LoVo (cell line): ENCODE measurements at regions not wholly inside any gene's neighbourhood (a gene's known extent, or its start where the extent isn't known, plus 50 kb on each side); places are given as distances from the start of the nearest gene placed in this dataset.

Source experiments
- DNase-seq: peaks from one replicate; pipeline ENCODE4 v3.0.0-alpha.2; 2016; ENCODE audit warnings: low spot score

- no peak for DNase-seq
Measured at GRCh38 chr10:111203615-111204014, 126.8 kb downstream of the ADRA2A start.

DNA sequence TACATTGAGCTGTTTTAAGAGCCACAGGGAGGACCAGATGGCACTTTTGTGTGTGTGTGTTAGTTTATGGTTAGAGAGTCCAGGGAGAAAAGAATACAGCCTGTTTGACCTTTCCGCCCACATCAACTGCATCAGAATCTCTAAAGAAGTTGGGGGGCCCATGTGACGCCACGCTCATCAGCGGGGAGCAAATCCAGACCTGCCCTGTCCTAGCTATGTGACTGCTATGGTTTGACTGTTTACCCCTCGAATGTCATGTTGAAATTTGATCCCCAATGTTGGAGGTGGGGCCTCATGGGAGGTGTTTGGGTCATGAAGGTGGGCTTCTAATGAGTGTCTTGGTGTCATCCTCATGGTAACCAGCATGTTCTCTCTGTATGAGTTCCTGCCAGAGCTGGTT lies 128.0 kb downstream of the ADRA2A start:
- DNase-seq: no peak

- no peak for DNase-seq
Measured at GRCh38 chr10:111206521-111206920, 129.7 kb downstream of the ADRA2A start.

GRCh38 chr10:111207500-111207899 lies 130.7 kb downstream of the ADRA2A start:
- DNase-seq: no peak

GRCh38 chr10:111208951-111209350 lies 132.1 kb downstream of the ADRA2A start:
- DNase-seq: no peak

DNA sequence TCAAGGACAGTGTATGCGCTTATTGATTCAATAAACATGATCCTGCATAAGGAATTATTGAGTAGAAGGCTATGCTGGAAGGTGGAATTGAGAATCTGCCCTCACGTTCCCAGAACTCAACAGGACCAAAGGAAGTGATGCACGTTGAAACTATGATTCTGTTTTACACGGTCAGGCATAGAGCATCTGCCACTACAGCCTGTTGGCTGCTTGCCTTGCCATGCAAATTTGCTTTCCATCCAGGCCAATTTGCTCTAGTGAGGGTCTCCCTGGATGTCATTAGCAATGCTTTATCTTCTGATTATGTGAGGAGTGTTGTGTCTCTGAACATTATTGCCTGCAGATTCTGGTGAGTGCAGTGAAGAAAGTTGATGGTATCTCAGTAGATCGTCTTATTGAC lies 132.9 kb downstream of the ADRA2A start:
- no peak for DNase-seq

DNA sequence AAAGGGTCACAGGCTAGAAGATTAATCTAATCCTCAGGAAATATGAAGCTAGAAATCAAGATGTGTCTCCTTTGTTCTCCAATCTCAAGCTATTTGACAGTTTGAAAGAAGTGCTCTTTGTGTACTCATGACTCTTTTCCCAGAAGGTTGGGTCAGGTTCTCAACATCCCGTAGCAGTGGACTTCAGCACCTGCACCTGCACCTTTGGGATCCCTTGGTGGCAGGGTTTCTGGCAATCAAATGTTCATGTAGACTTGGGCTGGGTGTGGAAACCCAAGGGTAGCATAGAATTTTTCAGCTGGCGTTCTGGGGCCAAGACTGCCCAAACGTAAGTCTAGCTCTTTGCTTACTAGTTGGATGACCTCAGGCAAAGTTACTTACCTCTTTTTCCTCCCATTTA lies 134.4 kb downstream of the ADRA2A start:
- DNase-seq: no peak

- DNase-seq: no peak
Measured at GRCh38 chr10:111211706-111212105, 134.9 kb downstream of the ADRA2A start.

GRCh38 chr10:111221682-111222480 lies 145.1 kb downstream of the ADRA2A start:
- DNase-seq: no peak

- no peak for DNase-seq
Measured at GRCh38 chr10:111222961-111223360, 146.1 kb downstream of the ADRA2A start.

DNA sequence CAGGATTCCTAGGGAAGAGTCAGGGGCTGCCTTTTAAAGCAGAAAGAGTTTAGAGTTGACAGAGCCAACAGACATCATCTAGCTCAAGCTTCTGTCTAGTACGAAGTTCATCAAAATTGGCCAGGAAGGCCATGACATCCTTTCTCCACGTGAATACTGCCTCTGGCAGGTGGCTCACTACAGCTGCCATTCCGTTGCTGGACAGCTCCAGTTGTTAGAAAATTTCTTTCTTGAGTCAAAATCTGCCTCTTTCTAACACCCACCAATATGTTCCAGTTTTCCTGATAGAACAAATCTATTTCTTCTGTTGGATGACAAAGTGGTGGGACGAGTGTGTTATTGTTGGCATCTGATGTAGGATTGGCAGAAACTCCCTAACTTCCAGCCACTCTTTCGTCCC lies 154.9 kb downstream of the ADRA2A start:
- DNase-seq: no peak

DNA sequence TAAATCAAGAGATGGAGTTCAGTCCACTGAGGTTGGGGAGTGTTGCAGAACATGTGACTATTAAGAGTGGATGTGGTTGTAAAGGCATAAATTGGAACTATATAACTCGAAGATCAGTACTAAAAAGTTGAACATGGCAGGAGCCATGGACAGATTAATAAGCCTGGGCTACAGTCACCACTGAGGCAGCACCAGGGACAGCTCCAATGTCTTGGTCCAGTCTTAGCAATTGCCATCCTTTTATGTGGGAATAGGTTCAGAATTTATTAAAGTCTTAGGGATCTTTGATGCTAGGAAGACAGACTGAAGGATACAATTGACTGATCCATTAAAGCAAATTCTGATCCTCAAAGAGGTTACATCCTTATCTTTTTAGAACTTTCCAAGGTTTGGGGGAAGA lies 156.6 kb downstream of the ADRA2A start:
- DNase-seq: no peak

DNA sequence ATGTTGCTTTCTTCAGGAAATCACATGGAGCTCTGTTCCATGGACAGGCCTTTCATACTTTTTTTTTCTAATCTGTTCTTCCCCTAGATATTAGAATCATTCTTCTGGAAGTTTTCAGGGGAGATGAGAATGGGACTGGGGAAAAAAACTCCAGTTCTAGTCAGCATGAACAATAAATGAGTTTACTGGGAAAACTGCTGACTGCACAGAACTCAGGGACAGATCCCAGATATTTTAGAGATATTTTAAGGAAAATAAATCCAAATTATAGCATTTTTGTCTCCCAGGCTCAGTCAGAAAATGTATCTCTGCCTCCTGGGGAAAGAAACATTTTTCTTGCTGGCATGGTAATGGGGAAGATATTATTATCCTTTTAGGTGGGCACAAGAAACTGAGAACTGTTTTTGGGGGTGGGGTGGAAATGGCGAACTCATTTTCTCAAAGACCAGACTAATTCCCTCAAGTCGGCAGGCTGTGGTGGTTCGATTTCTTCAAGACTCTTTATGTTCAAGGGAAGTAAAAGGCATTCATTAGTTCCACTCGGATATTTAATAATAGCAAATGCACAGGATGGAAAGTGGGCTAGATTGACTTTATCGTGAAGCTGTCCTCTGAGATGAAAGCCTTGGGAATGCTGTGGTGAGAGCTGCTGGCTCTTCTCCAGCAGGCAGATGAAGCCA lies 157.5 kb downstream of the ADRA2A start:
- DNase-seq: no peak

- no peak for DNase-seq
Measured at GRCh38 chr10:111234914-111235302, 158.1 kb downstream of the ADRA2A start.

DNA sequence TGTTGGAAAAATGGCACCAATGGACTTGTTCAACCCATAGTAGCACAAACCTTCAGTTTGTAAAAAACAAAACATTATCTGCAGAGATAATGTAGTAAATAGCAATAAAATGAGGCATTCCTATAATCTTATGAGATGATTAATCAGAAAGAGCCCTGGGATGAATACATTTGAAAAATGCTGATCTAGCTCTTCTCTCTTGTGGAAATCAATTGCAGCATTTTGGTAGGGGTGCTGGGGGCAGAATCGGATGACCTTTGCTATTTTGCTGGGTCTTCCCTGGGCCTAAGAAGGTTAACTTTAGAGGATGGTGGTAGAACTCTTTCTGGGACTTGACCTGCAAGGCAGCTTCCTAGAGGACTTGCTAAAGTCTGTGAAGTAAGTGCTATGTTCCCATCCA lies 163.5 kb downstream of the ADRA2A start:
- DNase-seq: no peak

GRCh38 chr10:111243126-111243525 lies 166.3 kb downstream of the ADRA2A start:
- DNase-seq: no peak

GRCh38 chr10:111246136-111246535 lies 169.3 kb downstream of the ADRA2A start:
- DNase-seq: no peak

GRCh38 chr10:111246814-111247452 lies 170.1 kb downstream of the ADRA2A start:
- no peak for DNase-seq

DNA sequence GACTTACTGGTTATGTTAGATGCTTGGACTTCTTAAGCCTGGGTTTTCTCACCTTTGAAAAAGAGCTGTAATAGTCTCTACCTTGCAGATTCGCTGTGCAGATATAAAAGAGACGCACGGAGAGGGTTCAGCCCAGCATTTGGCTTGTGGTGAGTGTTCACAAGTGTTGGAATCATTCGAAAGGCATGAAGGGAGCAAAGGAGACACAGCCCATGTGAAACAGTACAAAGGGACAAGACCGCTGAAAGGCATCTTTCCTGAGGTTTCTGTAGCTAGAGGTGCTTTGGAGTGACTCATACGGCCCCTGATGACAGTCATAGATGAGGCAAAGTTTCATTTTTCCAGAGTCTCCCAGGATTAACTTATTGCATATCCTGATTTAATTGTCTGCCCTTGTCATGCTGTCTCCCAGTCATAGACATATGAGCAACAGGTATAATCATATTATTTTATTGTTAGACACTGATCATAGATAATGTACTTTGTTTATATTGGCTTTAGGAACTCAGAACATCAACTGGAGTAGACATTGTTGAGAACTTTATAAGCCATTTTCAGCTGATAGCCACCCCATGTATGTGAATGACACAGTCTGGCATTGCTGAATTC lies 171.1 kb downstream of the ADRA2A start:
- no peak for DNase-seq

DNA sequence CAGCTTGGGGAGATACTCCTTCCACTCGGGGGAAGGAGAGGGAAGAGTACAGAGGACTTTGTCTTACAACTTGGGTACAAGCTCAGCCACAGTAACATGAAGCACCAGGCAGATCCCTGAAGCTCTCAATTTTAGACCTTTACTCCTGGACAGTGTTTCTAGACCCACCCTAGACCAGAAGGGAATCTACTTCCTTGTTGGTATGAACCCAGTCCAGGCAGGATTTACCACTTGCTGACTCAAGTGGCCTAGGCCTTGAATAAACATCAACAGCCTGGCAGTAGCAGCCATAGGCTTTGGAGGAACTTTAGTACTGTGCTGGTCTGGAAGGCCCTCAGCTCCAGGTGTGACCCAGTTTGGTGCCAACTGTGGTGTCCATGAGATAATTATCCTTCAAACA lies 173.1 kb downstream of the ADRA2A start:
- no peak for DNase-seq

- DNase-seq: no peak
Measured at GRCh38 chr10:111261081-111261615, 184.3 kb downstream of the ADRA2A start.

- no peak for DNase-seq
Measured at GRCh38 chr10:111265341-111265740, 188.5 kb downstream of the ADRA2A start.

GRCh38 chr10:111266165-111266564 lies 189.3 kb downstream of the ADRA2A start:
- no peak for DNase-seq
